Fibroblast of pulmonary artery (primary cell): ENCODE measurements at regions not wholly inside any gene's neighbourhood (a gene's known extent, or its start where the extent isn't known, plus 50 kb on each side); places are given as distances from the start of the nearest gene placed in this dataset.

Experiments used
- DNase-seq: peaks from one replicate; pipeline ENCODE4 v3.0.0-alpha.2; 2010; ENCODE audit warnings: low read depth
- H3K4me3 ChIP-seq: replicated peaks from 2 replicates; pipeline ENCODE4 v1.5.1; 2011; ENCODE audit warnings: low read depth, mild to moderate bottlenecking, control low read depth, low read length, moderate library complexity
- CTCF ChIP-seq: IDR thresholded peaks from 2 replicates; pipeline ENCODE4 v1.5.1; 2011; ENCODE audit warnings: mild to moderate bottlenecking, control low read depth, low read length, inconsistent platforms; ENCODE audit errors: missing control alignments

- no peak for DNase-seq
- no peak for TF ChIP-seq CTCF
- no peak overlapping the region for H3K4me3 ChIP-seq
Observed at GRCh38 chr13:107035186-107035585, 467.2 kb upstream of the ARGLU1 start.

- TF ChIP-seq CTCF = no peak
- H3K4me3 ChIP-seq = no peak overlapping the region
- no peak for DNase-seq
Observed at GRCh38 chr13:107034236-107034872, 466.4 kb upstream of the ARGLU1 start.

- H3K4me3 ChIP-seq = no peak overlapping the region
- no peak for TF ChIP-seq CTCF
- no peak for DNase-seq
Observed at GRCh38 chr13:107031716-107032115, 463.8 kb upstream of the ARGLU1 start.

- H3K4me3 ChIP-seq = no peak overlapping the region
- TF ChIP-seq CTCF = no peak
- DNase-seq = no peak
Observed at GRCh38 chr13:107028751-107029150, 460.8 kb upstream of the ARGLU1 start.

GRCh38 chr13:107025991-107026390, 458.1 kb upstream of the ARGLU1 start:
- no peak for TF ChIP-seq CTCF
- peak; percentile 20 for DNase-seq
- H3K4me3 ChIP-seq = no peak overlapping the region

GRCh38 chr13:107023335-107023734, 455.4 kb upstream of the ARGLU1 start:
- no peak overlapping the region for H3K4me3 ChIP-seq
- no peak for DNase-seq
- no peak for TF ChIP-seq CTCF

- TF ChIP-seq CTCF = no peak
- DNase-seq = no peak
- no peak overlapping the region for H3K4me3 ChIP-seq
Observed at GRCh38 chr13:107020393-107020792, 452.5 kb upstream of the ARGLU1 start.
